ELR (cell line): ENCODE measurements at regions not wholly inside any gene's neighbourhood (a gene's known extent, or its start where the extent isn't known, plus 50 kb on each side); places are given as distances from the start of the nearest gene placed in this dataset.
"Not testable (repeated sequence)": the region's sequence is repeated elsewhere in the genome, so short reads cannot be mapped to it uniquely, and the experiment has no call there.

Source experiments
- DNase-seq: peaks from one replicate; pipeline ENCODE4 v3.0.0-alpha.2; 2015; ENCODE audit warnings: low read depth

GRCh38 chr1:229012823-229013222 is 258.1 kb upstream of the RAB4A start:
- no peak for DNase-seq

DNA sequence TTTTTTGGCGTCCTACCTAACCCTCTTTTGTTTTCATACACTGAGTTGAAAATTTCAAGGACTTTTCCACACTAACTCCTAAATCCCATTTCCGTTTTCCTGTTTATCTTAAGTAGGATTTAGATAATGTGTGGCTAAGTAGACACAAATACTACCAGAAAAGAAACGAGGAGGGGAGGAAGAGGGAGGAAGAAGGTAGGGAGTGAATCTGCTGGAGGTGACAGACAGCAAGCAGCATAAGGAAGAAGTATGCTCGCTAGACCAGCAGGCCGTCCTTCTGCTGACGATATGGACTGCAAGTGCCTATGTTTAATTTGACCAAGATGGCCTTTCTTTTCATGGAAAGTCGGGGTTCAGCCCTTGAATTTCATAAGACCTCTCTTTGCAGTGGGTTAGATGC is 256.9 kb upstream of the RAB4A start:
- no peak for DNase-seq

- DNase-seq: no peak
Observed at GRCh38 chr1:229015806-229016205, 255.1 kb upstream of the RAB4A start.

- DNase-seq: no peak
Observed at GRCh38 chr1:229017091-229017490, 253.8 kb upstream of the RAB4A start.

DNA sequence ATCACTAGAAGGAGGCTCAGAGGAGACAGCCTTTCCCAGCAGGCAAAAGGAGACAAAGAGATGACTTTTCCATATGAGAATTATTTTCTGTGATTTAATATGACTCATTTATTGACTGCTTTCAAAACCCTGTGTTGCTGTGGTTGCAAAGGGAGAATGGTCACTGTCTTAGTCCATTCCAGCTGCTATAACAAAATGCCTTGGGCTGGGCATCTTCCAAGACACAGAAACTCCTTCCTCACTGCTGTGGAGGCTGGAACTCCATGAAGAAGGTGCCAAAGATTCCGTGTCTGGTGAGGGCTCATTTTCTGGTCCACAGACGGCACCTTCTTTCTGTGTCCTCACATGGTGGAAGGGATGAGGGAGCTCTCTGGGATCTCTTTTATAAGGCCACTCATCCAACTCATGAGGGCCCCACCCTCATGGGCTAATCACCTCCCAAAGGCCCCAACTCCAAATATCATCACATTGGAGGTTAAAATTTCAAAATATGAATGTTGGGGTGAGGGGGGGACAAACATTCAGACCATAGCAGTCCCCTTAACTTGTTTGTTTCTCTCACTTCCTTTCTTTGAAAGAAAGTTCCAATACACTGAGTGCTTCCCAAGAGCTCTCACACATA is 252.1 kb upstream of the RAB4A start:
- no peak for DNase-seq

DNA sequence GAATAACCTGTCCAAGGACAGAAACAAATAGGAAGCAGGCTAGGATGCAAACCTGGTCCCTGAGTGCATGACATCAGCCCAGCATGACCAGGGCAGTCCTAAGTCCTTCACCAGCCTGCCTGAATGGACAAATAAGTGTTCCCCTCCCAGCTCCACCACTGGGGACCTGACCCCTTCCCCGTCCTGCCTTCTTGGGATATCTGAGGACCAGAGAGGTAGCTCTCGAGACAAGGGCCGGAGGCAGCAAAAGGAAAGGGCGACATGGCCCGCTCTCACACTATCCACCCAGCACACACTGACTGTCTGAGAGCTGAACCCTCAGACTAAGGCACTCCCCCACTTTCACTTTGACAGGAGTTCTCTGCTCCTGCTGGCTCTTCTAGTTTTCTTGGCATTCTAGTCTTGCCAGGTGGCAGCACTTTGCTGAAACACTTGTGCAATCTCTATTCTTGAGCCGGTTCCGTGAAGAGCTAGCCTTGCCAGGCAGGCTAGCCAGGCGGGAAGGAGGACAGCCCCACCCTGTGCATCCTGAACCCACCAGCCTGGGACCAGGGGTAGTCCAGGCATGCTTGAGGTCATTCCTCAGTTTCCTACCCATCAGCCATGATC is 251.1 kb upstream of the RAB4A start:
- DNase-seq: no peak

- DNase-seq: not testable (repeated sequence)
Observed at GRCh38 chr1:229021034-229021433, 249.9 kb upstream of the RAB4A start.

DNA sequence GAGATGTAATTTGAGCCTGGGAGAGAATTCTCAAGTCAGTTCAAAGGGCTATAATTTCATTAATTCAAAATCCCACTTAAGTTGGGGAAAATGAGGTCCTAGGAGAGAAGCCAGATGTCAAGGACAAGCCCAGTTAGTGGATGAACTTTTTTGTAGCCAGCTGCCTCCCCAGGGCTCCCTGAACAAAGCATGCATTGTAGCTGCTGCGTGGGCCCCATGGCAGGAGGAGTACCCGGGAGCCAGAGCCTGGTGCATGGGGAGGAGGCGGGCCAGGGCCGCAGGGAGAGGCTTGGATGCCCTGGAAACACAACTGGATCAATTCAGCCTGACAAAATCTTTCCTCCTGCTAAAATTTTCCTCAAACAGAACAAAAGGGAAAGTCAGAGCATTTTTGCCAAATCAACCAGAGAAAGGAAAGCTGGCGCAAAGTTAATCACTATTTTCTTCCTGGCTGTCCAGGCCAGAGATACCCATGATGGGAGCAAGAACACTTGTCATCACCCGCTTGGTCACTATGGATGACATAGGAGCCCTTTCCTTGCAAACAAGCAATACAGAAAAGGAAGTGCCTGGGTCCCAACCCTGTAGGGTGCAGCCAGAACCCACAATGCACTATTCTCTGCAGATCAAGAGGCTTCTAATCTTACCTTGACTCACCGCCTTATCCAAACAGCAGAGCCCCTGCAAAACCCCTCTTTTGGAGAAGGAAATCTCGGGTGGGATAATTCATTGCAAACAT is 248.1 kb upstream of the RAB4A start:
- no peak for DNase-seq

GRCh38 chr1:229023651-229024300 is 247.1 kb upstream of the RAB4A start:
- DNase-seq: no peak

- DNase-seq: peak; percentile 90
Observed at GRCh38 chr1:229024528-229025130, 246.3 kb upstream of the RAB4A start.

DNA sequence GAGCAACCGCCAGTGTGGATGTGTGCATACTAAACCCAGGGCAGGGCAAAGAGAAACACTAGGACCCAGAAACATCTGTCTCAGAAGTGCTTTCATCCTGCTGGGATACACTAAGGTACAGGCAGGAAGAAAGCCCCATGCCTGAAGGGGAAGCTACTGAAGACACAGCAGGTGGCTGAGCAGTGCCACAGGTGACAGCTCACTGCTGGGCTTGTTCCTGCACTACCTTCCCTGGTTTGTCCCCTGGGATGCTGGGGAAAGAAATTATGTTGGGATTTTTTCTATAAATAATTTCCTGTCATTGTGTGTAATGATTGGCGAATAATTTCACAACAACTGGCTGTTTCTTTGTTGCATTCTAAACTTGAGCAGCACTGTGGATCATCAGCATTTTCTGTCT is 245.3 kb upstream of the RAB4A start:
- no peak for DNase-seq

GRCh38 chr1:229027158-229027557 is 243.8 kb upstream of the RAB4A start:
- no peak for DNase-seq

GRCh38 chr1:229027622-229028182 is 243.2 kb upstream of the RAB4A start:
- DNase-seq: peak; percentile 54

DNA sequence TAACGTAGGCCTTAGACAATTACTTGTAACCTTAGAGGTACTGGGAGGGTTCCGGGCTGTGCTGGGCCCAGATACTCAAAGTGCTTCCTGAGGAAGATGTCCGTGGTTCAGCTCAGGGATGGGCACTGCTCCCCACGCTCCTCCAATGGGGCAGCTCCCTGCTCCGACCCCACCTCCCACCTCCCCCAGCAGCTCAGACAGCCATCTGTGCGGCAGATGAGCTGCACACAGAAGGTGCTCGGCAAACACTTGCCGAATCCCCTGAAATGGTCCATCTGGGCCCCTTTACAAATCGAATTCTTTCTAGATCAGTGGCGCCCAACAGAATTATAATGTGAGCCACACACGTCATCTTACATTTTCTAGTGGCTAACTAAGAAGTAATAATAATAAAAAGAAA is 242.4 kb upstream of the RAB4A start:
- no peak for DNase-seq

DNA sequence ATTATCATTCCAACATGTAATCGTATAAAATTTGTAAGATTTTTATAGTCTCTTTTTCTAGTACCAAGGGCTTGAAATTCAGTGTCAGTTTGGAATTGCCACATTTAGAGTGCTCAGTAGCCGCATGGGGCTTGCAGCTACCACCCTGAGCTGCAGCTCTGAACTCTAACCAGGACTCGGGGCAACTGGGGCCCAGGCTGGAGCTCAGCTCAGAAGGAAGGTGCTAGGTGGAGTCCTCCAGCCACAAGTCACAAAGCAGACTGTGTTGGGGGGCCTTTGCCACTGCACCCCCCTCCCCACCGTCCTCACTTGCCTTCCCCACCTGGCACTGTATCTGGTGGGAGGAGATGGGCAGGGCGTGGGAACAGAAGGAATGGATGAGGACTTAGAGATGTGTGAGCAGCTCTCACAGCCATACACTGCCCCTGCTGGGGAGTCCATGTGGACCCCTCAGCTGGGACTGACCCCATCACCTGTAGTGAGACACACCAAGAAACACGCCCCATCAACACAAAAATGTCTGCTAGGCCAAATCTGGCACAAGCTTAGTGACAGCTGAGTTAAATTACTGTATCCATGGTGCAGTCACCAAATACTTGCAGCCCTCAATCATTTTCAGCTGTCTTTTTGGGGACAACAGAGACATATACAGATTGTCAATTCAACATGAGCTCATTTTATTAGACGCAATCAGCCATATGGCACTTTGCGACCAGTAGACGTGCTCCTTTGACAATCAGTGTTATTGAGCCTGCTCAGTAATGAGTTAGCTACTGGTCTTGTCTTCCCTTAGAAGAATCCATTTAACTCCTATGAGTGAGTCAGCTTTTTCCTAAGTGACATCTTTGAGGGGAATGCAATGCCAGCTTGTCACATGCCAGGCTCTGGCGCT is 241.7 kb upstream of the RAB4A start:
- no peak for DNase-seq

DNA sequence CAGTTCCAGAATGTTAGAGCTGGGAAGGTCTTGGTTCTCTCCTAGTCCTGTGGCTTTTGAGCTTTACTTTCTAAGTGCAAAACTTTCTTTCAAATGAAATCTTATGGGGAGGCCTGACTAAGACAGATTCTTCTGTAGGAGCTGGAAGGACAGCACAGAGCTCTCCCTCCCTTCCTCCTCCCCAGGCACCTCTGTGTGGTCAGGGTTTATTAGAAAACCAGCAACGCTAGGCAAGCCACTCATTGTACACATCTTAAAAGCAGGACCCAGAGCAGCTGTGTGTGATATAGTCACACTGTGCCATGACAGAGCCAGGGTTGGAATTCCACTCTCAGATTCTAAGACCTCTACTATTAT is 241.1 kb upstream of the RAB4A start:
- DNase-seq: no peak

GRCh38 chr1:229030630-229031029 is 240.3 kb upstream of the RAB4A start:
- no peak for DNase-seq

- no peak for DNase-seq
Observed at GRCh38 chr1:229031061-229031460, 239.8 kb upstream of the RAB4A start.

DNA sequence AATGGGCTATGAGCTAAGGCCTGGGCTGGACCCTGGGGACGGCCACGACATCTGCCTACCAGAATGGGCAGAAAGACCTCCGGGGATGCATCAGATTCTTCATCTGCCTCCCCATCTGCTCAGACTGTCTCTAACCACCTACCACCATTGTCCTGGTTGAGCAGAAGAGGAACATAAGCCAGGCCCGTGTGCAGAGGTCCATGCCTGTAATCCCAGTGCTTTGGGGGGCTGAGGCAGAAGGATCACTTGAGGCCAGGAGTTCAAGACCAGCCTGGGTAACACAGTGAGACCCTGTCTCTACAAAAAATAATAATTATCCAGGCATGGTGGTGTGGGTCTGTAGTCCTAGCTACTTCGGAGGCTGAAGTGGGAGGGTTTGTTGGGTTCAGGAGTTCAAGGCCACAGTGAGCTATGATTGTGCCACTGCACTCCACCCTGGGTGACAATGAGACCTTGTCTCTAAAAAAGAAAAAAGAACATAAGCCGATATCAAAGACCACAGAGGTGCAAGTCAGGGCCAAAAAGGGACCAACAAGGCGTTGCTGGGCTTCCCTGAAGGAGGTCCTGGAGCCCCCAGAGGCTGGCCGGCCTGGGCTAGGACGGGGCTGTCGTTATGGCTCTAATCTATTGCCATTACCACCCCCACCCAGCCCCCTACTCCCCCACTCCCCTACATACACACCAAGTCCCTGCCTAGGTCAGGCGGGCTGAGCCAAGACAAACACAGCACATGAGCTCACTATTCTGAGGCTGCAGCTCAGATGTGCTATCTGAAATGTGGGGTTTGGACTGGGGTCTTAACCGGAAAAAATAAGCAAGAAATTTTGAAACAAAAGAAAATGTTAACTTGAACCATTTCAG is 239.2 kb upstream of the RAB4A start:
- DNase-seq: no peak

- DNase-seq: no peak
Observed at GRCh38 chr1:229032375-229032774, 238.5 kb upstream of the RAB4A start.
